ENCODE measurements at regions not wholly inside any gene's neighbourhood (a gene's known extent, or its start where the extent isn't known, plus 50 kb on each side); places are given as distances from the start of the nearest gene placed in this dataset.
"Not testable (repeated sequence)": the region's sequence is repeated elsewhere in the genome, so short reads cannot be mapped to it uniquely, and the experiment has no call there.

- no peak for DNase-seq (ENCODE audit: low read depth in 4 of 4, low spot score in 2 of 4)
These were observed 273.8 kb upstream of the DUSP10 start for GRCh38 chr1:222015686-222016085.

- no peak for DNase-seq (ENCODE audit: low read depth in 4 of 4, low spot score in 2 of 4)
These were observed 272.1 kb upstream of the DUSP10 start for GRCh38 chr1:222014001-222014400.

GRCh38 chr1:222012816-222013215 is 270.9 kb upstream of the DUSP10 start:
- no peak for DNase-seq (ENCODE audit: low read depth in 4 of 4, low spot score in 2 of 4)

GRCh38 chr1:222010306-222010705 is 268.4 kb upstream of the DUSP10 start:
- no peak for DNase-seq (ENCODE audit: low read depth in 4 of 4, low spot score in 2 of 4)

- DNase-seq (ENCODE audit: low read depth in 4 of 4, low spot score in 2 of 4): no peak
These were observed 267.3 kb upstream of the DUSP10 start for GRCh38 chr1:222009105-222009730.

- no peak for DNase-seq (ENCODE audit: low read depth in 4 of 4, low spot score in 2 of 4)
These were observed 264.8 kb upstream of the DUSP10 start for GRCh38 chr1:222006715-222007114.

- DNase-seq (ENCODE audit: low read depth in 4 of 4, low spot score in 2 of 4): no peak
These were observed 262.9 kb upstream of the DUSP10 start for GRCh38 chr1:222004784-222005183.

GRCh38 chr1:222004034-222004433 is 262.1 kb upstream of the DUSP10 start:
- DNase-seq (ENCODE audit: low read depth in 4 of 4, low spot score in 2 of 4): no peak

- no peak for DNase-seq (ENCODE audit: low read depth in 4 of 4, low spot score in 2 of 4)
These were observed 260.6 kb upstream of the DUSP10 start for GRCh38 chr1:222002503-222002902.

- no peak for DNase-seq (ENCODE audit: low read depth in 4 of 4, low spot score in 2 of 4)
These were observed 258.2 kb upstream of the DUSP10 start for GRCh38 chr1:222000131-222000530.

GRCh38 chr1:221998781-221999180 is 256.9 kb upstream of the DUSP10 start:
- DNase-seq (ENCODE audit: low read depth in 4 of 4, low spot score in 2 of 4): no peak

- no peak for DNase-seq (ENCODE audit: low read depth in 4 of 4, low spot score in 2 of 4)
These were observed 256.3 kb upstream of the DUSP10 start for GRCh38 chr1:221998186-221998612.

- not testable (repeated sequence) for DNase-seq (ENCODE audit: low read depth in 4 of 4, low spot score in 2 of 4)
These were observed 255.1 kb upstream of the DUSP10 start for GRCh38 chr1:221997012-221997411.

- no peak for DNase-seq (ENCODE audit: low read depth in 4 of 4, low spot score in 2 of 4)
These were observed 253.1 kb upstream of the DUSP10 start for GRCh38 chr1:221994939-221995338.

- DNase-seq (ENCODE audit: low read depth in 4 of 4, low spot score in 2 of 4): no peak
These were observed 252.4 kb upstream of the DUSP10 start for GRCh38 chr1:221994274-221994698.

GRCh38 chr1:221993444-221993948 is 251.6 kb upstream of the DUSP10 start:
- no peak for DNase-seq (ENCODE audit: low read depth in 4 of 4, low spot score in 2 of 4)

GRCh38 chr1:221992427-221992826 is 250.5 kb upstream of the DUSP10 start:
- DNase-seq (ENCODE audit: low read depth in 4 of 4, low spot score in 2 of 4): no peak

GRCh38 chr1:221991221-221991620 is 249.3 kb upstream of the DUSP10 start:
- no peak for DNase-seq (ENCODE audit: low read depth in 4 of 4, low spot score in 2 of 4)

- no peak for DNase-seq (ENCODE audit: low read depth in 4 of 4, low spot score in 2 of 4)
These were observed 247.9 kb upstream of the DUSP10 start for GRCh38 chr1:221989741-221990140.

- DNase-seq (ENCODE audit: low read depth in 4 of 4, low spot score in 2 of 4): no peak
These were observed 246.9 kb upstream of the DUSP10 start for GRCh38 chr1:221988829-221989228.

- DNase-seq (ENCODE audit: low read depth in 4 of 4, low spot score in 2 of 4): no peak
These were observed 246.1 kb upstream of the DUSP10 start for GRCh38 chr1:221987860-221988520.

- DNase-seq (ENCODE audit: low read depth in 4 of 4, low spot score in 2 of 4): no peak
These were observed 241.6 kb upstream of the DUSP10 start for GRCh38 chr1:221983444-221983843.

Data from left renal cortex interstitium (tissue), 4 donors.